GM13977 (cell line): ENCODE measurements at regions not wholly inside any gene's neighbourhood (a gene's known extent, or its start where the extent isn't known, plus 50 kb on each side); places are given as distances from the start of the nearest gene placed in this dataset.
"Not testable (repeated sequence)": the region's sequence is repeated elsewhere in the genome, so short reads cannot be mapped to it uniquely, and the experiment has no call there.

Experiments used
- DNase-seq: peaks from one replicate; pipeline ENCODE4 v3.0.0; 2012; ENCODE audit warnings: low spot score
- CTCF ChIP-seq: IDR thresholded peaks from 2 replicates; pipeline ENCODE4 v1.5.1; 2012; ENCODE audit warnings: mild to moderate bottlenecking, control low read depth; ENCODE audit not compliant: insufficient read depth; ENCODE audit errors: extremely low read depth, missing control alignments
- in situ Hi-C: fragments of 300-500 bp; cut with MboI; formaldehyde crosslinking; loops from one replicate; pipeline ENCODE4 v1.12.0; 2022; ENCODE audit warnings: low sequenced_read_pairs, low pct_unique_long_range_greater_than_20kb, mixed read lengths, inconsistent platforms; ENCODE audit not compliant: unreplicated experiment

- no peak for TF ChIP-seq CTCF
- no peak for DNase-seq
- in situ Hi-C loops = no loop called here
Observed at GRCh38 chr11:34810107-34810562, 106.0 kb downstream of the APIP start.

- DNase-seq = no peak
- no peak for TF ChIP-seq CTCF
- in situ Hi-C loops = no loop called here
Observed at GRCh38 chr11:34809191-34810106, 106.7 kb downstream of the APIP start.

- in situ Hi-C loops = no loop called here
- TF ChIP-seq CTCF = no peak
- no peak for DNase-seq
Observed at GRCh38 chr11:34806875-34807274, 109.3 kb downstream of the APIP start.

GRCh38 chr11:34805937-34806336 lies 110.2 kb downstream of the APIP start:
- in situ Hi-C loops = no loop called here
- no peak for TF ChIP-seq CTCF
- no peak for DNase-seq

GRCh38 chr11:34799848-34800247 lies 116.3 kb downstream of the APIP start:
- in situ Hi-C loops = no loop called here
- no peak for TF ChIP-seq CTCF
- no peak for DNase-seq

GRCh38 chr11:34798985-34799384 lies 117.2 kb downstream of the APIP start:
- no peak for DNase-seq
- TF ChIP-seq CTCF = no peak
- in situ Hi-C loops = no loop called here

GRCh38 chr11:34797497-34797896 lies 118.7 kb downstream of the APIP start:
- in situ Hi-C loops, DNase-seq: not testable (repeated sequence)
